LoVo (cell line): ENCODE measurements at regions not wholly inside any gene's neighbourhood (a gene's known extent, or its start where the extent isn't known, plus 50 kb on each side); places are given as distances from the start of the nearest gene placed in this dataset.

Source experiments
- DNase-seq: peaks from one replicate; pipeline ENCODE4 v3.0.0-alpha.2; 2016; ENCODE audit warnings: low spot score

- no peak for DNase-seq
These were observed 619.0 kb downstream of the CDH18 start for GRCh38 chr5:19369048-19369447.

- DNase-seq, result no peak
These were observed 618.4 kb downstream of the CDH18 start for GRCh38 chr5:19369561-19369960.

DNA sequence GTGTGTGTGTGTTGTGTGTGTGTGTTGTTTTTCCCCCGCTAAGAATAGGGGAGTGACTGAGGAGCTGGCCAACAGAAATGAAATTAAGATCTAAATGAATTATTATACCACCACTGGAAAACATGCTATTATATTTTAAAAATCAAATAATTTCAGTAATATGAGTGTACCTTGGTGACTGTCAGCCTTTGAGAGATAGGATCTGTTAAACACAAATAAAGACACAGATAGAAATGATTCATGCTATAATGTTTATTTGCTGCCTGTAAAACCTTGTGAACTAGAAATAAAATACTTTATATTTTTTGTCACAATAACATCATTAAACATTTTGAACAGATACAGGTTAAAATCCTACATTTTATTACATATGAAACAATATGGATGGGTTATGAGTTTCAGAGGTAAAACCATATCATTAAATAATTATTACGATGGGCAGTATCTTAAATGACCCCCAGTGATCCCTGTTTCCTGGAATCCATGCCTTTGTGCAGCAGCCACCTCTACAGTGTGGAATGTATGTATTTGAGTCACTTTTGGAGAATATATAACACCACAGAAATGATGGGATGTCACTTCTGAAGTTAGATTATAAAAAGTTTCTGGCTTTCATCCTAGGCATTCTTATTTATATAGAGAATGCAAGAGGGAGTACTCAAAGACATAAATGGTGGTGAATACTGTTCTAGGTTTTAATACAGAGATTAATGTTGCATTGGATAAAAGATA is 617.2 kb downstream of the CDH18 start:
- no peak for DNase-seq

DNA sequence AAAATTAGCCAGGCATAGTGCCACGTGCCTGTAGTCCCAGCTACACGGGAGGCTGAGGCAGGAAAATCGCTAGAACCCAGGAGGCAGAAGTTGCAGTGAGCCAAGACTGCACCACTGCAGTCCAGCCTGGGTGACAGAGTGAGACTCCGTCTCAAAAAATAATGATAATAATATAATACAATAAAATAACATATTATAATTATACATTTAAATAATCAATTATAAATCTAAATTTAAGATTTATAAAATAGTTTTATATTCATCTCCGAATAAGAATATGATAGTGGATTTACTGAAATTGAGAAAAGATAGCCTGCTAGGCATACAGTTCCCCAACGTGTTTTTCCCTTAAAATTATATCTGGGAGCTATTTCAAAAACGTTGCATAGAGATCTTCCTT is 599.6 kb downstream of the CDH18 start:
- DNase-seq, result no peak

- no peak for DNase-seq
These were observed 587.0 kb downstream of the CDH18 start for GRCh38 chr5:19401032-19401431.

GRCh38 chr5:19406576-19407365 is 581.2 kb downstream of the CDH18 start:
- no peak for DNase-seq

- DNase-seq, result no peak
These were observed 579.9 kb downstream of the CDH18 start for GRCh38 chr5:19408149-19408548.

- no peak for DNase-seq
These were observed 576.1 kb downstream of the CDH18 start for GRCh38 chr5:19411936-19412335.
